ENCODE measurements at regions not wholly inside any gene's neighbourhood (a gene's known extent, or its start where the extent isn't known, plus 50 kb on each side); places are given as distances from the start of the nearest gene placed in this dataset.

DNA sequence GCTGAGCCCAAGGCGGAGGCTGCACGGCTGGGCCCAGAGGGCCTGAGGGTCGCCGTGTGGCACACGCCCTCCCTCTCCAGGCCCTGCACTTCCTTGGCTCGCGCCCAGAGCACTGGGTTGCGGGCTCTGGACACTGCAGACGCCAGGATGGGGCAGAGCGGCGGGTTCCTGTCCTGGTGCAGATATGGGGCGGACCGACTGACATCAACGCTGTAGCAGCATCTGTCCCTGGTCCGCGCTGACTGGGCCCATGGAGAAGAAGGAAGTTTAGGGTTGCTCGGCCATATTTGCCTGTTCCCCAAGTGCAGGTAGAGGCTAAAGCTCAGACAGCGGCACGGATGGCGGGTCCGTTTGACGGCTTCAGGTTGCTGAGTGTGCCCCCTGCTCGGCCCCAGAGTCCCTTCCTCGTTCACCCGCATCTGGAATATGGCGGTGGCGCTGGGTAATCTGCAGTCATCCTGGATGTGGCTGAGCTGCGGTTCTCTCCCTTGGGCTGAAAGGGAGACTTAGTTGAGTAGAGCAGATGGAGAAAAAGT, 116.1 kb downstream of the OR13A1 start:
- no peak overlapping the region for H3K9ac ChIP-seq
- H3K9me3 ChIP-seq (replicated peaks in 1 of 11): peaks cover 10 to 19% (median 17%) of the 10 kb centered on the region in 11 experiments; a peak in 21 of 22 replicates
- H3K27ac ChIP-seq: no peak overlapping the region
- no peaks in the 10 kb centered on the region for H3K27me3 ChIP-seq
- H3K4me2 ChIP-seq: no peak overlapping the region
- no peak overlapping the region for H3K4me3 ChIP-seq
- TF ChIP-seq Cebpa-rat (IDR thresholded peaks at IDR 0.05): no peak
- H4K20me1 ChIP-seq: no peaks in the 10 kb centered on the region
- H3K36me3 ChIP-seq: no peaks in the 10 kb centered on the region
- peaks cover 0 to 4% (median 0%) of the 10 kb centered on the region in 10 experiments; a peak in 2 of 20 replicates for H3K4me1 ChIP-seq

- Histone ChIP-seq H4K20me1 (no peaks in the 10 kb centered on the region), H3K36me3 (no peaks in the 10 kb centered on the region), H3K4me3 (no peak overlapping the region), H3K4me2 (no peak overlapping the region), H3K4me1 (peaks cover 0 to 2% (median 0%) of the 10 kb centered on the region in 10 experiments; a peak in 2 of 20 replicates), H3K9me3 (replicated peaks in 1 of 11) (peaks cover 10 to 29% (median 22%) of the 10 kb centered on the region in 11 experiments; a peak in 21 of 22 replicates), H3K27me3 (no peaks in the 10 kb centered on the region), H3K9ac (no peak overlapping the region), H3K27ac (no peak overlapping the region)
- no peak for TF ChIP-seq Cebpa-rat (IDR thresholded peaks at IDR 0.05)
These were observed 114.1 kb downstream of the OR13A1 start for GRCh38 chr10:45201271-45201670.

GRCh38 chr10:45202242-45202641, 113.2 kb downstream of the OR13A1 start:
- Histone ChIP-seq H3K9ac (no peak overlapping the region), H3K27ac (no peak overlapping the region), H3K4me2 (no peak overlapping the region), H3K4me3 (no peak overlapping the region), H3K4me1 (no peaks in the 10 kb centered on the region), H3K9me3 (replicated peaks in 1 of 11) (peaks cover 10 to 29% (median 22%) of the 10 kb centered on the region in 11 experiments; a peak in 21 of 22 replicates), H3K27me3 (no peaks in the 10 kb centered on the region), H4K20me1 (no peaks in the 10 kb centered on the region), H3K36me3 (no peaks in the 10 kb centered on the region)
- no peak for TF ChIP-seq Cebpa-rat (IDR thresholded peaks at IDR 0.05)

DNA sequence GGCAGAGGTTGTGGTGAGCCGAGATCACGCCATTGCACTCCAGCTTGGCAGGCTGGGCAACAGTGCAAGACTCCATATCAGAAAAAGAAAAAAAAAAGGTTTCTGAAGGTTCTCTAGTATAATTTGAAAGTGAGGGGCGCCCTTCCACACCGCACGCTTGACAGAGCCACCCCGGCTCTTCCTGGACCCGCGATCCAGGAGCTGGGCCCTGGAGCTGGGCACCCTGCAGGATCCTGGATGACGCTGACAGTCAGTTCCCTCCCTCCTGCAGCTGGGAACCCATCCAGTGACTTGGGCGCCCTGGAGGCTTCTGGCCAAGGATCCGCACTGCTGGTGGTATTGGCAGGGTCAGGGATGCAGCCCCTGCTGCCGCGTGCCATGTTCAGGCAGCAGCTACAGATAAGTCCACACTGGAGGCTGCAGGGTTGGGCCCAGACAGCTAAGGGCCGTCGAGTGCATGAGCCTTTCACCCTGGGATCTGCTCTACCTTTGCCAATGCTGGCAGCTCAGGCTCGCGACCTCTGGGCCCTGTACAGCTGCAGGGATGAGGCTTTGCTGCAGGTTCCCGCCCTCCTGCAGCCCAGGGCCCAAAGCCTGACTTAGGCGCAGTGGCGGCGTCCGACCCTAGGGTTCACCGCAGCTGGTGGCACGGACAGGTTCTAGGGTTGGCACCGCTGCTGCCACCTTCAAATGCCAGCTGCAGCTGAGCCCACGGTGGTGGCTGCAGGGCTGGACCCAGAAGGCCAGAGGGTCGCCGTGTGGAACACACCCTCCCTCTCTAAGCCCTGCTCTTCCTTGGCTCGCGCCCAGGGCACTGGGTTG, 110.2 kb downstream of the OR13A1 start:
- no peaks in the 10 kb centered on the region for H3K27me3 ChIP-seq
- H3K36me3 ChIP-seq: no peaks in the 10 kb centered on the region

GRCh38 chr10:45209888-45210287, 105.5 kb downstream of the OR13A1 start:
- Histone ChIP-seq H3K9me3 (replicated peaks in 1 of 11) (peaks cover 3 to 28% (median 19%) of the 10 kb centered on the region in 11 experiments; a peak in 19 of 22 replicates), H3K4me3 (no peak overlapping the region), H3K36me3 (no peaks in the 10 kb centered on the region), H3K27me3 (no peaks in the 10 kb centered on the region), H3K27ac (no peak overlapping the region), H3K9ac (no peak overlapping the region), H3K4me1 (no peaks in the 10 kb centered on the region), H3K4me2 (no peak overlapping the region), H4K20me1 (no peaks in the 10 kb centered on the region)
- no peak for TF ChIP-seq Cebpa-rat (IDR thresholded peaks at IDR 0.05)

More for the DNA sequence above, 110.2 kb downstream of the OR13A1 start:
- H3K9ac ChIP-seq: no peak overlapping the region
- H3K9me3 ChIP-seq (replicated peaks in 1 of 11): peaks cover 3 to 25% (median 19%) of the 10 kb centered on the region in 11 experiments; a peak in 19 of 22 replicates
- no peaks in the 10 kb centered on the region for H3K4me1 ChIP-seq
- H3K27ac ChIP-seq: no peak overlapping the region
- no peak for TF ChIP-seq Cebpa-rat (IDR thresholded peaks at IDR 0.05)
- no peak overlapping the region for H3K4me3 ChIP-seq
- no peaks in the 10 kb centered on the region for H4K20me1 ChIP-seq
- no peak overlapping the region for H3K4me2 ChIP-seq

DNA sequence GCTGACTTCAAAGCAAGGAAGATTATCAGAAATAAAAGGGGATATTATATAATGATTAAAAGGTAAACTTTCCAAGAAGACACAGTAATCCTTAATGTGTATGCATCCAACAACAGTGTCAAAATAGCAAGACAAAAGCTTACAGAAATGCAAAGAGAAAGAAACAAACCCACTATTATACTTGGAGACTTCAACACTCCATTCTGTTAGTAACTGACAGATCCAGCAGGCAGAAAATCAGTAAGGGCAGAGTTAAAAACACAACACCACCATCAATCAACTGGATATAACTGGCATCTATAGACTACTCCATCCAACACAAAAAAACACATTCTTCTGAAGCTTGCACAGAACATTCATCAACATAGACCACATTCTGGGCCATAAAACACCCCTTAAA, 103.8 kb downstream of the OR13A1 start:
- Histone ChIP-seq H3K9me3 (replicated peaks in 1 of 11) (peaks cover 0 to 28% (median 14%) of the 10 kb centered on the region in 11 experiments; a peak in 17 of 22 replicates), H3K4me3 (no peak overlapping the region), H3K4me1 (no peaks in the 10 kb centered on the region), H3K9ac (no peak overlapping the region), H3K36me3 (no peaks in the 10 kb centered on the region), H3K4me2 (no peak overlapping the region), H4K20me1 (no peaks in the 10 kb centered on the region), H3K27ac (no peak overlapping the region), H3K27me3 (no peaks in the 10 kb centered on the region)
- TF ChIP-seq Cebpa-rat (IDR thresholded peaks at IDR 0.05): no peak

DNA sequence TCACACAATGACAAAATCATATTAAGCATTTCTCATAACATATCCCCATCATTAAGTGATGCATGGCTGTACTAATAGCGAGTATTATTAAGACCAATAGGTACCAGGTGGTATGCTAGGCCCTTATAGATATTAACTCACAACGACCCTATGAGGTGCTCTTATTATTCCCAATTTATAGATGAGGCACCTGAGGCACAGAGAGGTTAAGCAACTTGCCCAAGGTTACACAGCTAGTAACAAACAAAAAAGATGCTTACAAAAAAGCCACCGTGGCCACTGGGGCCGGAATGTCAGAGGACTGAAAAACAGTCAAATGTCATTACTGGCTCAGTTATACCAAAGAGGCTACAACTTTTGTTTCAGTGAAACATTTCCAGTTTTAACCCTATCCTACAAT, 96.0 kb downstream of the OR13A1 start:
- no peak overlapping the region for H3K9ac ChIP-seq

GRCh38 chr10:45220931-45221330, 94.5 kb downstream of the OR13A1 start:
- TF ChIP-seq Cebpa-rat (IDR thresholded peaks at IDR 0.05): no peak
- H4K20me1 ChIP-seq: no peaks in the 10 kb centered on the region
- no peak overlapping the region for H3K4me3 ChIP-seq
- no peak overlapping the region for H3K27ac ChIP-seq
- no peaks in the 10 kb centered on the region for H3K27me3 ChIP-seq
- H3K4me1 ChIP-seq: no peaks in the 10 kb centered on the region
- no peak overlapping the region for H3K4me2 ChIP-seq
- H3K36me3 ChIP-seq: no peaks in the 10 kb centered on the region
- H3K9ac ChIP-seq: no peak overlapping the region
- H3K9me3 ChIP-seq (replicated peaks in 1 of 11): no peaks in the 10 kb centered on the region

More for the DNA sequence above, 96.0 kb downstream of the OR13A1 start:
- Histone ChIP-seq H3K4me3 (no peak overlapping the region), H3K4me1 (no peaks in the 10 kb centered on the region), H3K27ac (no peak overlapping the region), H4K20me1 (no peaks in the 10 kb centered on the region), H3K9me3 (replicated peaks in 1 of 11) (no peaks in the 10 kb centered on the region), H3K36me3 (no peaks in the 10 kb centered on the region), H3K27me3 (no peaks in the 10 kb centered on the region), H3K4me2 (no peak overlapping the region)
- TF ChIP-seq Cebpa-rat (IDR thresholded peaks at IDR 0.05): no peak

GRCh38 chr10:45224219-45224841, 91.1 kb downstream of the OR13A1 start:
- Histone ChIP-seq H3K27me3 (no peaks in the 10 kb centered on the region), H3K4me3 (no peak overlapping the region), H3K4me2 (no peak overlapping the region), H4K20me1 (no peaks in the 10 kb centered on the region), H3K36me3 (0 out of 22 replicates have a peak, but pooled peaks cover 0 to 2% (median 0%) of the 10 kb centered on the region in 11 experiments), H3K9ac (no peak overlapping the region), H3K4me1 (peaks cover 0 to 11% (median 0%) of the 10 kb centered on the region in 10 experiments; a peak in 4 of 20 replicates), H3K9me3 (replicated peaks in 1 of 11) (peaks cover 6 to 8% (median 7%) of the 10 kb centered on the region in 11 experiments), H3K27ac (no peak overlapping the region)
- TF ChIP-seq Cebpa-rat (IDR thresholded peaks at IDR 0.05): no peak
